ENCODE measurements at regions not wholly inside any gene's neighbourhood (a gene's known extent, or its start where the extent isn't known, plus 50 kb on each side); places are given as distances from the start of the nearest gene placed in this dataset.
"Not testable (repeated sequence)": the region's sequence is repeated elsewhere in the genome, so short reads cannot be mapped to it uniquely, and the experiment has no call there.

DNA sequence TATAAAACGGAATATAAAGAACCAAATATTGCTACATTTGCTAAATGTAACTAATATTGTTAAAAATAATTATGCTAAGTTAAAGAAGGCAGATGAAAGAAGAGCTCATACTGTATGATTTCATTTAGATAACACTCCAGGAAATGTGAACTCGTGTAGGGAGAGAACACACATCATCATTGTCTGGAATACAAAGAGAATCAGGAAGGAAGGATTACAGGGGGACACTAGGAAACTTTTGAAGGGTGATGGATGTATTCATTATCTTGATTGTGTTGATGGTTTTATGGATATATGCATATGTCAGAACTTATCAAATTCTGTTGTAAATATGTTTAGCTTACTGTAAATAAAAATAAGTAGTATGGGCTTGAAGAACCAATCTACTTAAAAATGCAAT, 104.1 kb upstream of the TRIB2 start:
- DNase-seq (ENCODE audit: low spot score in 2 of 2) (no peak), ATAC-seq (no peak)
- H3K36me3 Mint-ChIP-seq: no peaks in the 10 kb centered on the region
- H3K27ac Mint-ChIP-seq: no peak overlapping the region
- peaks cover 10% of the 10 kb centered on the region for H3K4me1 Mint-ChIP-seq
- H3K9me3 Mint-ChIP-seq: no peaks in the 10 kb centered on the region
- H3K4me3 Mint-ChIP-seq: no peak overlapping the region

DNA sequence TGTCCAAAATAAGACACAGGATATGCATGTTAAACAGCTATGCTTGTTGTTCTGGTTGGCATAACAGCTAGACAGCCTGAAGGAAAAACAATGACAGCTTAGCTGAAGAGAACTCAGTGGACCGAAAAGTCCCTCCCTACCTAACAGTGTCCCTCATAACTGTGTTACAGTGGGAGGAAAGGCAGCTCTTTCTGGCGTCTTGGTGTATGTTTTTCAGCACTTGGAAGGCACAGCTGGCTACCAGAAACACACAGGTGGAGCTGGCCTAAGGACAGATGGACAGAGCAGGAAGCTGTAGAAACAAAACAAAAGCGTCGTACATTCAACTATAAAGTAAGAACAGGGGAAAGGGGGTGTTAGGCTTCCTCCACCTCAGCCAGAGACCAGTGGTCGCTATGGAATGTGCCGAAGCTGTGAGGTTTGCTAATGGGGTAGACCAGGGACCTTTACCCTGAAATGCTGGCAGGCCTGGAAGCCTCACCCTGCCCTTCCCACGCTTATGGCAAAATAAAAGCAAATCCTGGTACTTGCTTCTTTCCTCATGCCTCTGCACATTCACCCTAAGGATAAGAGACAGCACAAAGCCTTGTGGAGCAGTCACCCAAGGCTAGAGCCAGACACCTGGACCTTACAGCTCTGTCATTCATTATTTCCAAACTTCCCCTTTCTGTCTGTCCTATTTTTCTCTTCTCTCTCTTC, 103.5 kb upstream of the TRIB2 start:
- Mint-ChIP-seq H3K4me3 (no peak overlapping the region), H3K27ac (no peak overlapping the region), H3K36me3 (no peaks in the 10 kb centered on the region), H3K4me1 (peaks cover 5% of the 10 kb centered on the region), H3K9me3 (no peaks in the 10 kb centered on the region)
- DNase-seq (ENCODE audit: low spot score in 2 of 2) (no peak), ATAC-seq (no peak)

DNA sequence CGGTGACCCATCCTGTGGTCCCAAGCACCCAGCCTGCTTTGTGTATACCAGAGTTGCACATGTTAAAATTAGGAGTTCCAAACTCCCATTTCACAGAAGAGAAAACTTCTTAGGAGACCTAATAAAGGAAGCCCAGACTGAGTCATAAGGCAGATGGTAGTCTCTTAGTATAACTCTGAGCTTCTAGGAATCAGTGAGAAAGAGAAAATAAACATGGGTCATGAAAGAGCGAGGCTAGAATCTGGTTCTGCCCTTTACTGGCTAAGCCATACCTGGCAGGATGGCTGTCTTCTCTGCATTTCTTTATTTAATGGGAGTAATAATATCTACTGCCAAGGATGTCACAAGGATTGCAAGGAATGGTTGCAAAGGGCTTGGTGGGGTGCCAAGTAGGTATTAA, 101.2 kb upstream of the TRIB2 start:
- H3K4me3 Mint-ChIP-seq: no peak overlapping the region
- H3K9me3 Mint-ChIP-seq: no peaks in the 10 kb centered on the region
- H3K27ac Mint-ChIP-seq: no peak overlapping the region
- H3K36me3 Mint-ChIP-seq: no peaks in the 10 kb centered on the region
- ATAC-seq (no peak), DNase-seq (ENCODE audit: low spot score in 2 of 2) (no peak)
- peaks cover 15% of the 10 kb centered on the region for H3K4me1 Mint-ChIP-seq

DNA sequence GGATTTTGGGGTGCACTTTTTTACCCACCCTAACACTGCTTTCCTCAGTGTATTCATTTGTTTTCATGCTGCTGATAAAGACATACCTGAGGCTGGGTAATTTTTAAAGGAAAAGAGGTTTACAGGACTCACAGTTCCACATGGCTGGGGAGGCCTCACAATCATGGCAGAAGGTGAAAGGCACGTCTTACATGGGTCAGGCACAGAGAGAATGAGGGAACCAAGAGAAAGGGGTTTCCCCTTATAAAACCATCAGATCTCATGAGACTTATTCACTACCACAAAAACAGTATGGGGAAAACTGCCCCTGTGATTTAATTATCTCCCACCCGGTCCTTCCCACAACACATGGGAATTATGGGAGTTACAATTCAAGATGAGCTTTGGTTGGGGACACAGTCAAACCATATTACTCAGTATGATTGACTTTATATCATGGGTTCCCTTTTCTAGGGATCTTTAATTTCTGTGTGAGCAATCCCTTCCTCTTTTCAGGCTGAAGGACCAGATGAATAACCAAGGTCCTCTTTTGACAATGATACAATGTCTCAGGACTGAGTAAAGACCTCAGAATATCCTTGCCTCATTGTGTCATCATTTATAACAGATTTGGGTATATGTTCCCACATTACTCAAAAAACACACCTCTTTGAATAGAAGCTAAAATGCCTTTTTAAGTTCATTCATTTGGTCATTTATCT, 100.1 kb upstream of the TRIB2 start:
- peak; percentile 71 for ATAC-seq
- no peak for DNase-seq (ENCODE audit: low spot score in 2 of 2)
- Mint-ChIP-seq H3K36me3 (no peaks in the 10 kb centered on the region), H3K4me1 (peaks cover 15% of the 10 kb centered on the region), H3K27ac (no peak overlapping the region), H3K4me3 (no peak overlapping the region), H3K9me3 (no peaks in the 10 kb centered on the region)

DNA sequence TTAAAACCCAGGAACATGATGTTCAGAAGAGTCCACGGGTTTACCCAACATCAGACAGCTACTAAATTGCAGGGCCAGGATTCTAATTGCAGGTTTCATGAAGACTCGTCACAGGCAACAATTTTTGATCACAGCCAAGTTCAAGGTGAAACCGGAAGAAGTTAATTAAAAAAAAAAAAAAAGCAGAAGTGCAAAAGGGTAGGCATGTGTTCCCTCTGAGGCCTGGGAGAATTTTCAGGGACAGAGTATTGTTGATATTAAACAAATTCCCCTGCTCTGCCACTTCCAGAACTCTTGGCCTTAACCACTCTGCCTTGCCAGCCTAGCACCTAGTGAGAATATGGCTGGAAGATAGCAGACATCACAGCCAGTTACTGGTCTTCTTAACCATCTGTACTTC, 99.4 kb upstream of the TRIB2 start:
- no peak overlapping the region for H3K4me3 Mint-ChIP-seq
- no peak overlapping the region for H3K27ac Mint-ChIP-seq
- H3K9me3 Mint-ChIP-seq: no peaks in the 10 kb centered on the region
- no peaks in the 10 kb centered on the region for H3K36me3 Mint-ChIP-seq
- ATAC-seq (no peak), DNase-seq (ENCODE audit: low spot score in 2 of 2) (no peak)
- peaks cover 15% of the 10 kb centered on the region for H3K4me1 Mint-ChIP-seq

DNA sequence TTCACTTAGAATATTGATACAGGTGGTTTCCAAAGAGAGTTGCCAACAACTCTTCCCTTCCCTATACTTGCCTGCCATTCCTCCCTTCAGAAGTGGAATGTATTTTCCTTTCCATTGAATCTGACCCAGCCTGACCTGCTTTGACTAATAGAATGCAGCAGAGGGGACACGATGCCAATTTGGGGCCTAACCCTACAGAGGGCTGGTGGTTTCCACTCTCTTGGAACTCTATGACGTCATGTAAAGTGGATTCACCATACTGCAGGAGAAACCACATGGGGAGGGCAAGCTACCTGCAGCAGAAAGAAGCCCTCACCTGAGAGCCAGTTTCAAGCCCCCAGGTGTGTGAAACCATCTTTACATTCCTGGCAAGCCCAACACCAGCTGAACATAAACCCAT, 98.9 kb upstream of the TRIB2 start:
- Mint-ChIP-seq H3K27ac (no peak overlapping the region), H3K9me3 (no peaks in the 10 kb centered on the region), H3K36me3 (no peaks in the 10 kb centered on the region), H3K4me1 (peaks cover 15% of the 10 kb centered on the region), H3K4me3 (no peak overlapping the region)
- ATAC-seq (no peak), DNase-seq (ENCODE audit: low spot score in 2 of 2) (no peak)

DNA sequence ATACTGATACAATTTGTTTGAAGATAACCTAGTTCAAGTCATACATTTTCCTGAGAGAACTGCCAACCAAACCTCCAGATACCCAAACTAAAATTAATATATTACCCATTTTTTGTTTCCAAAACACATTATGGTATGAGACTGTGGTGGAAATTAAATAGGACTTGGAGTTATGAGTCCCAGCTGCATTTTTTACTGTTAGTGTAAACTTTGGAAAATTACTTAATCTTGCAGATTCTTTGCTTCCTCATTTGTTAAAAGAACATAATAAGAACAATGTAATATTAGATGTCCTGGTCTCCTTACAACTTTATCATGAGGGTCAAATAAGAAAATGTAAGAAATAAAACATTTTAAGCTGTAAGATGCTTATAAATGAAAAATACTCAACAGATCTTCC, 98.2 kb upstream of the TRIB2 start:
- Mint-ChIP-seq H3K4me3 (no peak overlapping the region), H3K27ac (no peak overlapping the region), H3K9me3 (no peaks in the 10 kb centered on the region), H3K4me1 (peaks cover 15% of the 10 kb centered on the region), H3K36me3 (no peaks in the 10 kb centered on the region)
- no peak for DNase-seq (ENCODE audit: low spot score in 2 of 2)
- ATAC-seq: no peak

DNA sequence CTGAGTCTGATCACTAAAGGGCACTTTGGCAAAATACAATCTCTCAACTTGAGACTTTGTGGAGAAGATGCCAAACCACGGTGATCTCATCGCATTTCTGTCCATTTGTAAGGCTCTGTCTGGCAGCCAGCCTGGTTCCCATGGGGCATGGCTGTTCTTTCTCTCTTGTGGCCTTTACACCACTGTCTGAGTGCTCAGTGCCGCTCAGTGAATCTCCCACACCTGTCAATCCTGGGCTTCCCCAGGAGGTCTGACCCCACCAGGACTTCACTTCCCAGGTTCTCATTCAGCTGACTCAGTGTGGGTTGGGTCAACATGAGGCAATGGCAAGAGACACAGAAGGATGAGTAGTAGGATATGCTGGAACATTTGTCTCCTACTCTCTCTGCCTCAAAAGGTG, 96.8 kb upstream of the TRIB2 start:
- H3K27ac Mint-ChIP-seq: no peak overlapping the region
- H3K4me1 Mint-ChIP-seq: peaks cover 17% of the 10 kb centered on the region
- no peak overlapping the region for H3K4me3 Mint-ChIP-seq
- DNase-seq (ENCODE audit: low spot score in 2 of 2) (no peak), ATAC-seq (peak; percentile 68)
- H3K36me3 Mint-ChIP-seq: no peaks in the 10 kb centered on the region
- H3K9me3 Mint-ChIP-seq: no peaks in the 10 kb centered on the region

DNA sequence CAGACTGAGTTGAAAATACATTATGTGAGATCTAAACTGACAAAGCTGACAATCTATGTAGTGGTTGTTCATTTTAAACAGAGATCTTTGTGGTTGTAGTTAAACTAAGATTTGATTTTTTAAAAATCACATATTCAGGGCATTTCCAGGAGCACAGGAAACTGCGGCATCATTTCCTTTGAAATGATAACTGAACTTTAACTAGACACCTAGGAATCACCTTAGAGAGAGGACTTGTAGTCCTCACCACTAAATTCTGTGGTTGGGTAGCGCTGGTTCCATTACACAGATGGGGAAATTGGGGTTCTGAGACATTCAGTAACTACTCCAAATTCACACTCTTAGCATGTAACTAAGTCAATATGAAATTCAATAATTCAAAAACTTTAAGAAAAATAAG, 96.0 kb upstream of the TRIB2 start:
- ATAC-seq (no peak), DNase-seq (ENCODE audit: low spot score in 2 of 2) (no peak)
- Mint-ChIP-seq H3K4me1 (peaks cover 17% of the 10 kb centered on the region), H3K4me3 (no peak overlapping the region), H3K9me3 (no peaks in the 10 kb centered on the region), H3K36me3 (no peaks in the 10 kb centered on the region), H3K27ac (no peak overlapping the region)

DNA sequence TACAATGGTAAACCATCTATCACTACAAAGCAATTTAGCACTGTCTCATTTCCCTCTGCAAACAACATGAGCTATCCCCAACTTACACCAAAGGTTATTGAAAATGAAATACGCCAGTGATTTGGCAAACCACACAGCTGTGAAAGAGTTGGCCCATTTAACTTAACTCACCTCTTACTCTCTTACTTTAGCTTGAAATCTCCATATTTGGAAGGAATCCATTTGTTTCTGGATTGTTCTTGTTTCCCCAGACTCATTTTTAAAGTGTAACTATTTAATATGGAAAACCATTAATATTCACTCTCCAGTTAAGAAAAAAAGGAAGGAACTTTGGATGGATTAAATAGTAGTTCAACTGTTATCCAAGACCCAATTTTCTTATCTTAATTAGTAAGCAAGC, 93.7 kb upstream of the TRIB2 start:
- no peak overlapping the region for H3K27ac Mint-ChIP-seq
- H3K4me1 Mint-ChIP-seq: peaks cover 17% of the 10 kb centered on the region
- ATAC-seq (no peak), DNase-seq (ENCODE audit: low spot score in 2 of 2) (no peak)
- no peaks in the 10 kb centered on the region for H3K36me3 Mint-ChIP-seq
- H3K4me3 Mint-ChIP-seq: no peak overlapping the region
- no peaks in the 10 kb centered on the region for H3K9me3 Mint-ChIP-seq

DNA sequence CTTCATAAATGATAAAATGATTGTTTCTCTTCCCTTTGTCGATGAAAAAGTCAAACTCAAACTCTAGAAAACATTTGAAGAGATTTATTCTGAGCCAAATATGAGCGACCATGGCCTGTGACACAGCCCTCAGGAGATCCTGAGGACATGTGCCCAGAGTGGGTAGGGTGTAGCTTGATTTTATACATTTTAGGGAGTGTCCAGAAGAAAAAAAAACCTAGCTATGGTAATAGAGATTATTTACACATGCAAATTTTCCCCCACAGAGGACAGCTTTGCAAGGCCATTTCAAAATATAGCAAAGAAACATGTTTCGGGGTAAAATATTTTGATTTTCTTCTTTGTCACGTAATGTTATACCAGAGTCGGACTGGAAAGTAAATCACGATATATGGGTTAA, 92.4 kb upstream of the TRIB2 start:
- H3K9me3 Mint-ChIP-seq: no peaks in the 10 kb centered on the region
- ATAC-seq: no peak
- no peaks in the 10 kb centered on the region for H3K36me3 Mint-ChIP-seq
- H3K27ac Mint-ChIP-seq: no peak overlapping the region
- DNase-seq (ENCODE audit: low spot score in 2 of 2): no peak
- H3K4me3 Mint-ChIP-seq: no peak overlapping the region
- H3K4me1 Mint-ChIP-seq: peaks cover 16% of the 10 kb centered on the region

DNA sequence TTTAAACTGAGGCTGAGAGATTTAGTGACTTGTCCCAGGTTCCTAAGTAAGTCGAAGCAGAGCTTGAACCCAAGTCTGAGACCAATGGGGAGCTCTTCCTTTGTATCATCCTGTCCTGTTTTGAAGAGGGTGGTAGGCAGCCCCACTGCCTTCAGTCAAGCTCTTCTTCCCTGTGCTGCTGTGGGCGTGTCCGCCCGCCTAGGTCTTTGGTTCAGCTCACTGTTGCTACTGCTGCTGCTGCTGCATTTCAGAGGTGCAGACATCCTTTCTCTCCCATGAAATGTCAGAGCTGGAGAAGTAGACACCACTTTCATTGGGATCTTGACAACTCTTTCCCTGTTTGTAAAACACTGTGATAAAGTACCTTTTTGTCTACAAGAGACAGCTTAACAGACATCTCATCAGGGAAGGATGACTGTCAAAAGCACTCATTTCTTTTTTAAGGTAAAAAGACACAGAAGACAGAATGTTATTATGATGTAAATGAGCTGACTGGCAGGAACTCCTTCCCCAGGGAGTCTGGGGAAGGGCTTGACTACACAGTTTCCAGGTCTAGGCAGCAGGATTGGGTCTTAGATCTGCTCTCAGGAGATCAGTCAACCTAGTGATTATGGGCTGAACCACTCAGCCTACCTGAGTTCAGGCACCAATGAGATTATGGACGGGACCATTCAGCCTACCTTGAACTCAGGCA, 91.7 kb upstream of the TRIB2 start:
- ATAC-seq (no peak), DNase-seq (ENCODE audit: low spot score in 2 of 2) (no peak)
- no peak overlapping the region for H3K4me3 Mint-ChIP-seq
- no peaks in the 10 kb centered on the region for H3K9me3 Mint-ChIP-seq
- peaks cover 2% of the 10 kb centered on the region for H3K36me3 Mint-ChIP-seq
- no peak overlapping the region for H3K27ac Mint-ChIP-seq
- peaks cover 9% of the 10 kb centered on the region for H3K4me1 Mint-ChIP-seq

DNA sequence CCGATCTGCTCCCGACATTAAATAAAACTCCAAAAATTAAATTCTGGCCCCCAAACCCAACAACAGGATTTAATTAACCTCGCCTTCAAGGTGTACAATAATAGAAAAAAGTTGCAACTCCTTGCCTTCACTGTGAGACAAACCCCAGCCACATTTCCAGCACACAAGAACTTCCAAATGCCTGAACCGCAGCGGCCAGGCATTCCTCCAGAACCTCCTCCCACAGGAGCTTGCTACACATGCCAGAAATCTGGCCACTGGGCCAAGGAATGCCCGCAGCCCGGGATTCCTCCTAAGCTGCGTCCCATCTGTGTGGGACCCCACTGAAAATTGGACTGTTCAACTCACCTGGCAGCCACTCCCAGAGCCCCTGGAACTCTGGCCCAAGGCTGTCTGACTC, 88.2 kb upstream of the TRIB2 start:
- not testable (repeated sequence) for H3K36me3 Mint-ChIP-seq; H3K9me3 Mint-ChIP-seq; H3K27ac Mint-ChIP-seq; DNase-seq (ENCODE audit: low spot score in 2 of 2); H3K4me3 Mint-ChIP-seq; H3K4me1 Mint-ChIP-seq; ATAC-seq

DNA sequence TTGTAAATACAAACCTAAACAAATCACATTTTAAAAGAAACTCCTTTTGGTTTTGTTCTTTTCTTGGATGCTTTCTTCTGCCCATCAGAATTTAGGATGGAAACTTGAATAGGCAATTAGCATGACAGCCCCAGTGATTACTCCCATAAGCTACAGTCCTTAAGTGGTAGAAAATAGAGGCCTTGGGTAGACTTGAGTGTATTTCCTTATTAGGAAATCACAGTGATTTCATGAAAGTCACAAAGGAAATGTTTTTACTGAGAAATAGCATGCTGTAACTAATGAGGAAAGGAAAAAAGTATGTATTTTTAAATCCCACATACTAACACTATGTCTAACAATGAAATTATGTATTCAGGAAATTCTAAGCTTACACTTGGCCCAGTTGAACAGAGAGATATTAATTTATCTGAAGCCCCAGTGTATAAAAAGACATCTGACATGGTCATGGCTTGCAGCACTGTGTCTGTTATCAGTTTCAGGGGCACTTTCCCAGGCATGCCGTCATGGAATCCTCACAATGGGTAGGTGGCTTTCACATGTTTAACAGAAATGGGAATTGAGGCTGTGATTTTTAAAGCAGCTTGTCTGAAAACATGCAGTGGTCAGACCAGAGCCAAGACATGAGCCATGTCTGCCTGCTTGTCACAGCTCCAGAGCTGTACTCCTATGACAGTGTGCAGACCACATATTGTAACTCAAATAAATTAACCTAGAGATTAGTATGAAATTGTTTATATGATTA, 79.7 kb upstream of the TRIB2 start:
- H3K4me1 Mint-ChIP-seq: peaks cover 4% of the 10 kb centered on the region
- DNase-seq (ENCODE audit: low spot score in 2 of 2) (no peak), ATAC-seq (peak; percentile 49)
- H3K9me3 Mint-ChIP-seq: no peaks in the 10 kb centered on the region
- H3K27ac Mint-ChIP-seq: no peak overlapping the region
- no peaks in the 10 kb centered on the region for H3K36me3 Mint-ChIP-seq
- H3K4me3 Mint-ChIP-seq: no peak overlapping the region

DNA sequence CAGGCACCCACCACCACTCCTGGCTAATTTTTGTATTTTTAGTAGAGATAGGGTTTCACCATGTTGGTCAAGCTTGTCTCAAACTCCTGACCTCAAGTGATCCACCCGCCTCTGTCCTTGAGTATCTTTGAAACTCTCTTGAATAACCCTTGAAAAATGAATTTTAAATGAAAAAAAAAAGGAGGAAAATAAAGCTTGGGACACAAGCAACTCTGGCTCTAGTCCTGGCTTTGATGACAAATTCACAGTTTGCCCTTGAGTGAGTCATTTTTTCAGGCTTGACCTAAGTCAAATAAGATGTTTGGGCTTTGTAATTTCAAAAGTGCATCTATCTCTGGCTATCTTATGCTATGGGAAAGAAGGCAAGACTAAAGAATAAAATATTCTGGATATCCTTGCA, 79.0 kb upstream of the TRIB2 start:
- peaks cover 6% of the 10 kb centered on the region for H3K4me1 Mint-ChIP-seq
- no peak overlapping the region for H3K4me3 Mint-ChIP-seq
- H3K36me3 Mint-ChIP-seq: no peaks in the 10 kb centered on the region
- ATAC-seq (no peak), DNase-seq (ENCODE audit: low spot score in 2 of 2) (no peak)
- H3K9me3 Mint-ChIP-seq: no peaks in the 10 kb centered on the region
- no peak overlapping the region for H3K27ac Mint-ChIP-seq

Data from stimulated activated effector memory CD8-positive, alpha-beta T cell treated with anti-CD3 and anti-CD28 coated beads, Interleukin-12 subunit alpha, Interleukin-12 subunit beta, amount 100 ng/mL, for 72 hours (primary cell).